ENCODE measurements at regions not wholly inside any gene's neighbourhood (a gene's known extent, or its start where the extent isn't known, plus 50 kb on each side); places are given as distances from the start of the nearest gene placed in this dataset.
"Not testable (repeated sequence)": the region's sequence is repeated elsewhere in the genome, so short reads cannot be mapped to it uniquely, and the experiment has no call there.

DNA sequence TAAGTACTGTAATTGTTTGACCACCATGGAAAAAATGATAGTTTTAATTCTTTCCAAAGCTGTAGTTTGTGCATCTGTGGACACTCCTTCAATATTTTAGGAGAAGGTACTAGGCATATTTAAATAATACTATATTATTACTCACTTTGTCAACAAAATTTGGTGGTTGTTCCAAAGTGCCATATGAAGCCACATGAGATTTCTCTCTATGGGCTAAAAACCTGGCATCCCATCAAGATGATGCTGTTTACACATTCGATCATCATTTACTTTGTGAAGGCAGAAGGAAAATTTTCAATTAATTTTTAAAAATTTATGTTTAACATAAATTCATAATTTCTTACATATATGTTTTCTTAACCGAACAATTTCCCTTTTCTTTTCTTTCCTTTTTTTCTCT lies 502.6 kb upstream of the JAG1 start:
- Histone ChIP-seq H3K27me3 (no peaks in the 10 kb centered on the region), H3K36me3 (no peaks in the 10 kb centered on the region), H3K4me3 (no peak overlapping the region), H3K4me1 (peaks cover 0 to 22% (median 4%) of the 10 kb centered on the region in 12 donors), H3K9me3 (peaks cover 0 to 5% (median 0%) of the 10 kb centered on the region in 12 donors), H3K27ac (no peak overlapping the region)
- DNase-seq (no peak), ATAC-seq (no peak)
- TF ChIP-seq POLR2A (IDR thresholded peaks at IDR 0.05) (no peak), CTCF (IDR thresholded peaks at IDR 0.05) (no peak)
- intact Hi-C loops (cut with DNase I) = no loop called here
- WGBS, 4 donors = 90 to 97% (median 96%) methylated on average over 2 of the region's 2 CpGs

DNA sequence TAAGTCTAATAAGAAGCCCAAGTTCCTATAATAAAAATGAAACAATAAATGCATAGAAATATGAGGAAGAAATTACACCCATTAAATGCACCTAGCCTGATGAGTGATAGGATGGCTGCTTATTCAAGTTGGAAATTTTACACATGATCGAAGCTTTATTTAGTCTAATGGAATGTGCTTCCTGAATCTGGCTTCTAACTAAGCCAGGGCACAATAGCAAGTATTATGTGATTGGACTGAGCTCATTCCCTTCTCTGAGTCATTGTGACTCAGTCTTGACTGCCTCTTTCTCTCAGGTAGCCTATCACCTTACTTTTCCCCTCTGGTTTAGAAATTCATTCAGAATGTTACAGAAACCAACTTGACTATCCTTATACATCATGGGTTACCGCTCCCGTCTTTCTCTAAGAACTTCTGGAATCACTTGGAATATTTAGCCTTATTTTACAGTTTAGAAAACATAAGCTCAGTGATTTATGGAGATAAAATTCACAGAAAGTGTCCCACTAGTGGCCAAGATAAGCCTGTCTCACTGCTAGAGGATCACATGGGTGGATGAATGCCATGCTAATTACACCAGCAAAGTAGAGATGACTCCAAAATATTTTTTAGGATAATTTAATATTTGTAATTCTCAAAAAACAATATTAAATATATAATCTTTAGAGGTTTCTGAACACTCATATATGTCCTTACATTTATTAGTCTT lies 505.3 kb upstream of the JAG1 start:
- 70 to 82% (median 72%) methylated on average over 3 of the region's 3 CpGs for WGBS, 4 donors
- TF ChIP-seq CTCF (IDR thresholded peaks at IDR 0.05) (no peak), POLR2A (IDR thresholded peaks at IDR 0.05) (no peak)
- Histone ChIP-seq H3K4me1 (peaks cover 0 to 22% (median 5%) of the 10 kb centered on the region in 12 donors), H3K4me3 (no peak overlapping the region), H3K27me3 (no peaks in the 10 kb centered on the region), H3K9me3 (peaks cover 0 to 5% (median 0%) of the 10 kb centered on the region in 12 donors), H3K36me3 (no peaks in the 10 kb centered on the region), H3K27ac (peak overlapping the region in 6 of 12 donors; percentile 8 to 54 (median 36))
- intact Hi-C loops (cut with DNase I) = no loop called here
- DNase-seq (no peak), ATAC-seq (peak in 3 of 4 donors; percentile 67 to 84 (median 75))

- TF ChIP-seq CTCF (IDR thresholded peaks at IDR 0.05) (no peak), POLR2A (IDR thresholded peaks at IDR 0.05) (no peak)
- DNase-seq (no peak), ATAC-seq (peak in 1 of 4 donors; percentile 52)
- intact Hi-C loops (cut with DNase I) = no loop called here
- no peaks in the 10 kb centered on the region for H3K27me3 ChIP-seq
- peaks cover 0 to 17% (median 5%) of the 10 kb centered on the region in 12 donors for H3K4me1 ChIP-seq
- peaks cover 0 to 15% (median 0%) of the 10 kb centered on the region in 12 donors for H3K9me3 ChIP-seq
- peak overlapping the region in 1 of 12 donors; percentile 54 for H3K27ac ChIP-seq
- no peaks in the 10 kb centered on the region for H3K36me3 ChIP-seq
- H3K4me3 ChIP-seq = no peak overlapping the region
Observed at GRCh38 chr20:11180186-11180585, 506.4 kb upstream of the JAG1 start.

DNA sequence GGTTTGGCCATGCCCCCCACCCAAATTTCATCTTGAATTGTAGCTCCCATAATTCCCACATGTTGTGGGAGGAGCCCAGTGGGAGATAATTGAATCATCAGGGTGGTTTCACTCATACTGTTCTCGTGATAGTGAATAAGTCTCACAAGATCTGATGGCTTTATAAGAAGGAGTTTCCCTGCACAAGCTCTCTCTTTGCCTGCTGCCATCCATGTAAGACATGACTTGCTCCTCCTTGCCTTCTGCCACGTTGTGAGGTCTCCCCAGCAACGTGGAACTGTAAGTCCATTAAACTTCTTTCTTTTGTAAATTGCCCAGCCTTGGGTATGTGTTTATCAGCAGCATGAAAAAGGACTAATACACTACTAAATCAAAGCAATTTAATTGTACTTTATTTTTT lies 507.3 kb upstream of the JAG1 start:
- intact Hi-C loops (cut with DNase I); DNase-seq; H3K27me3 ChIP-seq; H3K4me3 ChIP-seq; H3K36me3 ChIP-seq; ATAC-seq: not testable (repeated sequence)
- H3K27ac ChIP-seq = peak overlapping the region in 1 of 12 donors; percentile 14
- 90 to 98% (median 92%) methylated on average over 3 of the region's 3 CpGs for WGBS, 4 donors
- peaks cover 0 to 17% (median 5%) of the 10 kb centered on the region in 12 donors for H3K4me1 ChIP-seq
- peaks cover 0 to 24% (median 0%) of the 10 kb centered on the region in 12 donors for H3K9me3 ChIP-seq
